ENCODE measurements at regions not wholly inside any gene's neighbourhood (a gene's known extent, or its start where the extent isn't known, plus 50 kb on each side); places are given as distances from the start of the nearest gene placed in this dataset.

DNA sequence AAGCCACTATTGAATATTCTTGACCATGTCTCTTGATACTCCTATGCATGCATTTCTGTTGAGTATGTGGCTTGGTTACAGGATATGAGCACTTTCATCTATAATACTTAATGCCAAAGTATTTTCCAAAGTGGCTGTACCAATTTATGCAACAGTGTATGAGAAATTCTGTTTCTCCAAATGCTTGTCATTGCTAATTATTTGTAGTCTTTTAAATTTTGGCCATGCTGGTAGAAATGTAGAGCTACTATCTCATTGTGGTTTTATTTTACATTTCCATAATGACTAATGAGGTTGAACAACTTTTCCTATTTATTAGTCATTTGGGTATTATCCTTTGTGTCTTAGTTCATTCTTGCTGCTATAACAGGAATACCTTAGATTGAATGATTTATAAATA is 71.4 kb upstream of the TSPAN2 start:
- no peak for TF ChIP-seq POLR2A (IDR thresholded peaks at IDR 0.05; ENCODE audit: low read depth, low read length)
- TF ChIP-seq, protein P1, sequence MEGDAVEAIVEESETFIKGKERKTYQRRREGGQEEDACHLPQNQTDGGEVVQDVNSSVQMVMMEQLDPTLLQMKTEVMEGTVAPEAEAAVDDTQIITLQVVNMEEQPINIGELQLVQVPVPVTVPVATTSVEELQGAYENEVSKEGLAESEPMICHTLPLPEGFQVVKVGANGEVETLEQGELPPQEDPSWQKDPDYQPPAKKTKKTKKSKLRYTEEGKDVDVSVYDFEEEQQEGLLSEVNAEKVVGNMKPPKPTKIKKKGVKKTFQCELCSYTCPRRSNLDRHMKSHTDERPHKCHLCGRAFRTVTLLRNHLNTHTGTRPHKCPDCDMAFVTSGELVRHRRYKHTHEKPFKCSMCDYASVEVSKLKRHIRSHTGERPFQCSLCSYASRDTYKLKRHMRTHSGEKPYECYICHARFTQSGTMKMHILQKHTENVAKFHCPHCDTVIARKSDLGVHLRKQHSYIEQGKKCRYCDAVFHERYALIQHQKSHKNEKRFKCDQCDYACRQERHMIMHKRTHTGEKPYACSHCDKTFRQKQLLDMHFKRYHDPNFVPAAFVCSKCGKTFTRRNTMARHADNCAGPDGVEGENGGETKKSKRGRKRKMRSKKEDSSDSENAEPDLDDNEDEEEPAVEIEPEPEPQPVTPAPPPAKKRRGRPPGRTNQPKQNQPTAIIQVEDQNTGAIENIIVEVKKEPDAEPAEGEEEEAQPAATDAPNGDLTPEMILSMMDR (IDR thresholded peaks at IDR 0.05 in 2 of 3, conservative IDR thresholded peaks at IDR 0.05 in 1 of 3; ENCODE audit: control insufficient read depth in 2 of 3, extremely low read depth in 1 of 3, insufficient read depth in 1 of 3, low read depth in 3 of 3, low read length in 3 of 3) = no peak
- no peak for TF ChIP-seq BMI1 (IDR thresholded peaks at IDR 0.05; ENCODE audit: borderline replicate concordance)
- no peak for TF ChIP-seq EP300 (IDR thresholded peaks at IDR 0.05; ENCODE audit: borderline replicate concordance in 1 of 2, control insufficient read depth in 1 of 2, low read depth in 2 of 2, low read length in 2 of 2)
- TF ChIP-seq, protein P2, sequence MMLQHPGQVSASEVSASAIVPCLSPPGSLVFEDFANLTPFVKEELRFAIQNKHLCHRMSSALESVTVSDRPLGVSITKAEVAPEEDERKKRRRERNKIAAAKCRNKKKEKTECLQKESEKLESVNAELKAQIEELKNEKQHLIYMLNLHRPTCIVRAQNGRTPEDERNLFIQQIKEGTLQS (IDR thresholded peaks at IDR 0.05; ENCODE audit: borderline replicate concordance, extremely low read depth, low read depth, low read length) = no peak
- no peak for TF ChIP-seq POLR2AphosphoS5 (IDR thresholded peaks at IDR 0.05; ENCODE audit: low read length)
- no peak for TF ChIP-seq NRF1 (conservative IDR thresholded peaks at IDR 0.05; ENCODE audit: low read depth, low read length)
- no peak for TF ChIP-seq JUNB (IDR thresholded peaks at IDR 0.05)
- TF ChIP-seq YBX1 (IDR thresholded peaks at IDR 0.05) = no peak
- no peak for TF ChIP-seq CREB1 (IDR thresholded peaks at IDR 0.05; ENCODE audit: low read depth)
- TF ChIP-seq PAX5 (IDR thresholded peaks at IDR 0.05; ENCODE audit: borderline replicate concordance, low read depth, low read length) = no peak
- no peak for TF ChIP-seq MYB (IDR thresholded peaks at IDR 0.05; ENCODE audit: borderline replicate concordance, low read depth, low read length)
- TF ChIP-seq FOXM1 (IDR thresholded peaks at IDR 0.05; ENCODE audit: low read depth, low read length) = no peak

Data from GM12878 (cell line).